ENCODE measurements at regions not wholly inside any gene's neighbourhood (a gene's known extent, or its start where the extent isn't known, plus 50 kb on each side); places are given as distances from the start of the nearest gene placed in this dataset.
"Not testable (repeated sequence)": the region's sequence is repeated elsewhere in the genome, so short reads cannot be mapped to it uniquely, and the experiment has no call there.

DNA sequence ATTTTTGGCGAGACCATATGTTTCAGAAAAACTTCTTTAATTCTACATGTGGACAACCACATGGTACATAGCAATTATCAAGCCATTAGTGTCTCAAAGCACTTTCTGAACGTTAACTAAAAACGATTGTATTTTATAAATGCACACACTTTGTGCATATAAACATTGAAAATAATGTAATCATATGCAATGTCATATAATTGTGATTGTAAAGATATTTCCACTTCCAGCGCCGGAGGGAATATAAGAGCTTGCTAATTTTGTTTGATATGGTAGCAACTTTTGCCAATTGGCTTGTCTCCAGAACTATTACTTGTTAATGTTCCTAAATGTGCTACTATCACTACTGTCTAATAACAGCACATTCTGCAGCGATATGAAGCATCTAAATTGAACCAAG, 162.3 kb upstream of the SMIM31 start:
- POLR2A ChIA-PET, result no interaction called here
- intact Hi-C loops (cut with micrococcal nuclease), result no loop called here
- no peak overlapping the region for H3K4me3 Mint-ChIP-seq

DNA sequence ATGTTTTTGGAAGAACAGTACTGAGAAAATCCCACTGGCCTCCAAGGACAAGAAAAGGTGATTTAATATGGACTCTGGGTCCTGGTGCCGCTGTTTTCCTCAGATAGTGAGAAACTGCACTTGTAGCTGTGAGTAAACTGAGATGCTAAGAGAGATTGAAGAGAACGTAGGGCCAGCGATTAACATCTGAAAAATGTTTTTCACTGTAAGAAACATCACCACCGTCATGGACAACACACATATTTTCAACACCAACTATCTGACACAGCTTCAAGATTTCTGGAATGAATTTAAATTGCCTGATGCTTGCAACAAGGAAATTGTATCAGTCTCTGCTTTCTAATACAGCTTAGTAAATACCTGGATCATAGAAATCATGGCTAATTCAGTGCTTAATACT, 158.2 kb upstream of the SMIM31 start:
- Mint-ChIP-seq H3K4me1 (no peaks in the 10 kb centered on the region), H3K36me3 (no peaks in the 10 kb centered on the region), H3K27me3 (peaks cover 0 to 19% (median 0%) of the 10 kb centered on the region in 5 donors), H3K9me3 (peaks cover 0 to 2% (median 0%) of the 10 kb centered on the region in 11 donors), H3K27ac (no peak overlapping the region), H3K4me3 (no peak overlapping the region)
- Histone ChIP-seq H3K4me1 (ENCODE audit: control insufficient read depth in 2 of 2, insufficient read depth in 2 of 2, low read length in 2 of 2) (no peaks in the 10 kb centered on the region), H3K27me3 (ENCODE audit: control insufficient read depth in 2 of 2, insufficient read depth in 2 of 2, low read length in 2 of 2) (no peaks in the 10 kb centered on the region), H3K27ac (ENCODE audit: low read depth, low read length) (no peak overlapping the region), H3K9me3 (ENCODE audit: control insufficient read depth in 2 of 3, low read length in 3 of 3) (no peaks in the 10 kb centered on the region), H3K36me3 (ENCODE audit: control insufficient read depth in 2 of 3, insufficient read depth in 3 of 3, low read length in 3 of 3) (no peaks in the 10 kb centered on the region), H3K4me3 (ENCODE audit: low read length) (no peak overlapping the region)
- no peak for ATAC-seq
- ChIA-PET CTCF (no interaction called here), POLR2A (no interaction called here)
- no peak for DNase-seq
- intact Hi-C loops (cut with micrococcal nuclease), result no loop called here

More for the DNA sequence above, 162.3 kb upstream of the SMIM31 start:
- Mint-ChIP-seq H3K4me1 (no peaks in the 10 kb centered on the region), H3K36me3 (no peaks in the 10 kb centered on the region), H3K9me3 (peaks cover 0 to 9% (median 4%) of the 10 kb centered on the region in 11 donors), H3K27me3 (peaks cover 0 to 12% (median 0%) of the 10 kb centered on the region in 5 donors), H3K27ac (no peak overlapping the region)
- DNase-seq (no peak), ATAC-seq (no peak)
- no peak overlapping the region for H3K27ac ChIP-seq (ENCODE audit: low read depth, low read length)
- H3K4me3 ChIP-seq (ENCODE audit: low read length), result no peak overlapping the region
- H3K9me3 ChIP-seq (ENCODE audit: control insufficient read depth in 2 of 3, low read length in 3 of 3), result no peaks in the 10 kb centered on the region
- H3K36me3 ChIP-seq (ENCODE audit: control insufficient read depth in 2 of 3, insufficient read depth in 3 of 3, low read length in 3 of 3), result no peaks in the 10 kb centered on the region
- no peaks in the 10 kb centered on the region for H3K4me1 ChIP-seq (ENCODE audit: control insufficient read depth in 2 of 2, insufficient read depth in 2 of 2, low read length in 2 of 2)
- CTCF ChIA-PET, result no interaction called here
- H3K27me3 ChIP-seq (ENCODE audit: control insufficient read depth in 2 of 2, insufficient read depth in 2 of 2, low read length in 2 of 2), result no peaks in the 10 kb centered on the region

DNA sequence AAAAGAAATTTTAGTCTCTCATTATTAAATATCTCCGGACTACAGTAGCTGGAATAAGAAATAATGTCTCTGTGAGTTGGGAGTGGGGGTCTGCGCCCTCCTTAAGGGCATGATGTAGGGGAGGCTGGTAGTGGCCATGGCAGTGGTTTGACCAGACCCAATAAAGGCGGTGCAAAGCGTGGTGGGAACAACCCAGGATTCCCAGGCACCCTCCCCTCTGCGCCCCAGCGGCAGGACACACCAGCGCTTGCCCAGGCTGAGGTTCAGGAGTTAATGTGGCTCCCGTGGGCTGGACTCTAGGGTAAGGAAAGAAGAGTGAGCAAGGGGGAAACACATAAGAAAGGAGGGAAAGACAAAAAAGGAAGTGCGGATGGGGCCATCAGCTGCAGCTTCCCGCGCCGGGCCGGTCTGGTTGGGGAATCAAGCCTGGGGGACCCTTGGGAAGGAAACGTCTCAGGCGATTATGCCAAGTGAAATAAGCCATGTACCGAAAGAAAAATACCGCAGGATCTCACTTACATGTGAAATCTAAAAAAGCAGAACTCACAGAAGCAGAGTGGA, 157.5 kb upstream of the SMIM31 start:
- ATAC-seq (no peak), DNase-seq (no peak)
- Mint-ChIP-seq H3K4me1 (no peaks in the 10 kb centered on the region), H3K9me3 (peaks cover 0 to 9% (median 2%) of the 10 kb centered on the region in 11 donors), H3K4me3 (no peak overlapping the region), H3K27me3 (peaks cover 0 to 19% (median 0%) of the 10 kb centered on the region in 5 donors), H3K27ac (no peak overlapping the region), H3K36me3 (no peaks in the 10 kb centered on the region)
- POLR2A ChIA-PET, result no interaction called here
- H3K9me3 ChIP-seq (ENCODE audit: control insufficient read depth in 2 of 3, low read length in 3 of 3), result no peaks in the 10 kb centered on the region
- H3K4me3 ChIP-seq (ENCODE audit: low read length), result no peak overlapping the region
- H3K36me3 ChIP-seq (ENCODE audit: control insufficient read depth in 2 of 3, insufficient read depth in 3 of 3, low read length in 3 of 3), result no peaks in the 10 kb centered on the region
- no peak overlapping the region for H3K27ac ChIP-seq (ENCODE audit: low read depth, low read length)
- CTCF ChIA-PET, result no interaction called here
- intact Hi-C loops (cut with micrococcal nuclease), result no loop called here
- no peaks in the 10 kb centered on the region for H3K4me1 ChIP-seq (ENCODE audit: control insufficient read depth in 2 of 2, insufficient read depth in 2 of 2, low read length in 2 of 2)
- no peaks in the 10 kb centered on the region for H3K27me3 ChIP-seq (ENCODE audit: control insufficient read depth in 2 of 2, insufficient read depth in 2 of 2, low read length in 2 of 2)

DNA sequence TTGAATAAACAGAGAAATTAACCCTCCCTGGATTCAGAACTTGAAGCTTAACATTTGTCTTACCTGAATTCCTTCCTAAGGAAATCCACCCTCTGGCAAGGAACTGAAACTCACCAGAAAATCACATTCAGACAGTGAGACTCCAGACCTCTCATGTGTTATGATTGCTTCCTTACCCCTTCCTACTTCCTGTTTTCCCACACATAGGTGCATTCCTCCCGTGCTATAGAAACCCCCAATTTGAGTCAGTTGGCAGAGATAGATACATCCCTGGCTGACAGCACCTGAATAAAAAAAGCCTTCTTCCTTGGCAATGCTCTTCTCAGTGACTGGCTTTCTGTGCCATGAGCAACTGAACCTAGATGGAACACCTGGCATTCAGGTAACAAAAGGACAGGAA, 157.0 kb upstream of the SMIM31 start:
- no peak overlapping the region for H3K27ac Mint-ChIP-seq
- no peaks in the 10 kb centered on the region for H3K4me1 ChIP-seq (ENCODE audit: control insufficient read depth in 2 of 2, insufficient read depth in 2 of 2, low read length in 2 of 2)
- POLR2A ChIA-PET, result no interaction called here
- no peak for ATAC-seq
- H3K36me3 Mint-ChIP-seq, result peaks cover 0 to 2% (median 0%) of the 10 kb centered on the region in 5 donors
- no peaks in the 10 kb centered on the region for H3K4me1 Mint-ChIP-seq
- H3K9me3 ChIP-seq (ENCODE audit: control insufficient read depth in 2 of 3, low read length in 3 of 3), result no peaks in the 10 kb centered on the region
- no peak overlapping the region for H3K27ac ChIP-seq (ENCODE audit: low read depth, low read length)
- H3K36me3 ChIP-seq (ENCODE audit: control insufficient read depth in 2 of 3, insufficient read depth in 3 of 3, low read length in 3 of 3), result no peaks in the 10 kb centered on the region
- H3K4me3 ChIP-seq (ENCODE audit: low read length), result no peak overlapping the region
- H3K27me3 Mint-ChIP-seq, result peaks cover 0 to 19% (median 0%) of the 10 kb centered on the region in 5 donors
- CTCF ChIA-PET, result no interaction called here
- H3K27me3 ChIP-seq (ENCODE audit: control insufficient read depth in 2 of 2, insufficient read depth in 2 of 2, low read length in 2 of 2), result no peaks in the 10 kb centered on the region
- no peak for DNase-seq
- peaks cover 0 to 14% (median 5%) of the 10 kb centered on the region in 11 donors for H3K9me3 Mint-ChIP-seq
- no peak overlapping the region for H3K4me3 Mint-ChIP-seq
- intact Hi-C loops (cut with micrococcal nuclease), result no loop called here

DNA sequence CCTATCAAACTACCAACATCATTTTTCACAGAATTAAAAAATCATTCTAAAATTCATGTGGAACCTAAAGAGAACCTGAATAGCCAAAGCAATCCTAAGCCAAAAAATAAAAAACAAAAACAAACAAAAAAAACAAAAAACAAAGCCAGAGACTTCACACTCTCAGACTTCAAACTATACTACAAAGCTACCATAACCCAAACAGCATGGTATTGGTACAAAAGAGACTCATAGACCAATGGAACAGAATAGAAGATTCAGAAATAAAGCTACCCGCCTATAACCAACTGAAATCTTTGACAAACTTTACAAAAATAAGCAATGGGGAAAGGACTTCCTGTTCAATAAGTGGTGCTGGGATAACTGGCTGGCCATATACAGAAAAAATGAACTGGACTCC, 152.3 kb upstream of the SMIM31 start:
- Histone ChIP-seq H3K4me1 (ENCODE audit: control insufficient read depth in 2 of 2, insufficient read depth in 2 of 2, low read length in 2 of 2) (no peaks in the 10 kb centered on the region), H3K9me3 (ENCODE audit: control insufficient read depth in 2 of 3, low read length in 3 of 3) (no peaks in the 10 kb centered on the region), H3K4me3 (ENCODE audit: low read length) (no peak overlapping the region), H3K36me3 (ENCODE audit: control insufficient read depth in 2 of 3, insufficient read depth in 3 of 3, low read length in 3 of 3) (no peaks in the 10 kb centered on the region), H3K27ac (ENCODE audit: low read depth, low read length) (no peak overlapping the region), H3K27me3 (ENCODE audit: control insufficient read depth in 2 of 2, insufficient read depth in 2 of 2, low read length in 2 of 2) (no peaks in the 10 kb centered on the region)
- Mint-ChIP-seq H3K27ac (peak overlapping the region in 1 of 9 donors; percentile 36), H3K9me3 (peaks cover 0 to 20% (median 8%) of the 10 kb centered on the region in 11 donors), H3K27me3 (peaks cover 0 to 7% (median 0%) of the 10 kb centered on the region in 5 donors), H3K4me3 (no peak overlapping the region), H3K4me1 (peaks cover 0 to 2% (median 0%) of the 10 kb centered on the region in 7 donors), H3K36me3 (peaks cover 0 to 3% (median 0%) of the 10 kb centered on the region in 5 donors)
- intact Hi-C loops (cut with micrococcal nuclease), result no loop called here
- DNase-seq (no peak), ATAC-seq (no peak)
- ChIA-PET POLR2A (no interaction called here), CTCF (no interaction called here)

DNA sequence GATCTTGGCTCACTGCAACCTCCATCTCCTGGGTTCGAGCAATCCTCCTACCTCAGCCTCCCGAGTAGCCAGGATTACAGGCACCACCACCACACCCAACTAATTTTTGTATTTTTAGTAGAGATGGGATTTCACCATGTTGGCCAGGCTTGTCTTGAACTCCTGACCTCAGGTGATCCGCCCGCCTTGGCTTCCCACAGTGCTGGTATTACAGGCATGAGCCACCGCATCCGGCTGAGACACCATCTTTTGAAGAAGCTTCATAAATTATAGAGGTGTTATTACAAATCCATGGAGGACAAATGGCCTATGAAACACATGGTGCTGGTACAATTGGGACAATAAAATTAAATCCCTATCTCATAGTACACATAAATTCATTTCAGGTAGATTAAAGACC, 148.1 kb upstream of the SMIM31 start:
- H3K27me3 Mint-ChIP-seq; H3K4me3 Mint-ChIP-seq; POLR2A ChIA-PET; H3K9me3 ChIP-seq (ENCODE audit: control insufficient read depth in 2 of 3, low read length in 3 of 3); H3K4me1 ChIP-seq (ENCODE audit: control insufficient read depth in 2 of 2, insufficient read depth in 2 of 2, low read length in 2 of 2); ATAC-seq; H3K27me3 ChIP-seq (ENCODE audit: control insufficient read depth in 2 of 2, insufficient read depth in 2 of 2, low read length in 2 of 2); H3K4me1 Mint-ChIP-seq; H3K36me3 Mint-ChIP-seq; H3K27ac ChIP-seq (ENCODE audit: low read depth, low read length); H3K36me3 ChIP-seq (ENCODE audit: control insufficient read depth in 2 of 3, insufficient read depth in 3 of 3, low read length in 3 of 3); intact Hi-C loops (cut with micrococcal nuclease); H3K4me3 ChIP-seq (ENCODE audit: low read length); CTCF ChIA-PET; H3K27ac Mint-ChIP-seq; DNase-seq: not testable (repeated sequence)
- H3K9me3 Mint-ChIP-seq, result peaks cover 0 to 25% (median 8%) of the 10 kb centered on the region in 11 donors

DNA sequence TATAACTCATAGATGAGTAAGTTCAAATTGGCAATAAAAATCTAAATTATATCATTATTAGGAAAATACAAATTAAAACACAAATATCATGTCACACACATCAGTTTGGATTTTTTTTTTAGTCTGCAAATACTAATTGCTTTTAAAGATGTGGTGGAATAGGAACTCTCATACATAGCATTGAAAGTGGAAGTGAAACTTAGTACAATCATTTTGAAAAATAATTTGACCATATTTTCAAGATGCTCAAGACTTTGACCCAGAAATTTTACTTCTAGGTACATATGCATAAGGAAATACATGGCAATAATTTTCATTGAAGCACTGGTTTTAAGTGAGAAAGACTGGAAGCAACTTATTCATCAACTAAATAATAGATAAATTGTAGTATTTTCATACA, 147.5 kb upstream of the SMIM31 start:
- ATAC-seq (no peak), DNase-seq (no peak)
- H3K27ac ChIP-seq (ENCODE audit: low read depth, low read length), result no peak overlapping the region
- peaks cover 0 to 5% (median 4%) of the 10 kb centered on the region in 5 donors for H3K27me3 Mint-ChIP-seq
- CTCF ChIA-PET, result no interaction called here
- no peaks in the 10 kb centered on the region for H3K9me3 ChIP-seq (ENCODE audit: control insufficient read depth in 2 of 3, low read length in 3 of 3)
- H3K4me1 Mint-ChIP-seq, result peaks cover 0 to 2% (median 0%) of the 10 kb centered on the region in 7 donors
- H3K9me3 Mint-ChIP-seq, result peaks cover 0 to 19% (median 7%) of the 10 kb centered on the region in 11 donors
- H3K4me3 Mint-ChIP-seq, result no peak overlapping the region
- H3K4me3 ChIP-seq (ENCODE audit: low read length), result no peak overlapping the region
- no peaks in the 10 kb centered on the region for H3K27me3 ChIP-seq (ENCODE audit: control insufficient read depth in 2 of 2, insufficient read depth in 2 of 2, low read length in 2 of 2)
- POLR2A ChIA-PET, result no interaction called here
- no peaks in the 10 kb centered on the region for H3K36me3 ChIP-seq (ENCODE audit: control insufficient read depth in 2 of 3, insufficient read depth in 3 of 3, low read length in 3 of 3)
- H3K27ac Mint-ChIP-seq, result no peak overlapping the region
- peaks cover 0 to 3% (median 0%) of the 10 kb centered on the region in 5 donors for H3K36me3 Mint-ChIP-seq
- intact Hi-C loops (cut with micrococcal nuclease), result no loop called here
- no peaks in the 10 kb centered on the region for H3K4me1 ChIP-seq (ENCODE audit: control insufficient read depth in 2 of 2, insufficient read depth in 2 of 2, low read length in 2 of 2)
